OCI-LY1 (cell line): ENCODE measurements at regions not wholly inside any gene's neighbourhood (a gene's known extent, or its start where the extent isn't known, plus 50 kb on each side); places are given as distances from the start of the nearest gene placed in this dataset.

ENCODE experiments used
- CTCF ChIP-seq: fragments of 200-600 bp; sonication (generic), shearing (Covaris generic); IDR thresholded peaks from 2 replicates; pipeline ENCODE4 v1.5.1; 2017; ENCODE audit warnings: mild to moderate bottlenecking, antibody characterized with exemption, low read length, moderate library complexity, mixed read lengths
- EZH2 ChIP-seq: fragments of 200-600 bp; sonication (generic), shearing (Covaris generic); IDR thresholded peaks from 2 replicates; pipeline ENCODE4 v1.8.0; 2017; ENCODE audit warnings: borderline replicate concordance, mixed run types, mild to moderate bottlenecking, antibody characterized with exemption, low read length, moderate library complexity, mixed read lengths

DNA sequence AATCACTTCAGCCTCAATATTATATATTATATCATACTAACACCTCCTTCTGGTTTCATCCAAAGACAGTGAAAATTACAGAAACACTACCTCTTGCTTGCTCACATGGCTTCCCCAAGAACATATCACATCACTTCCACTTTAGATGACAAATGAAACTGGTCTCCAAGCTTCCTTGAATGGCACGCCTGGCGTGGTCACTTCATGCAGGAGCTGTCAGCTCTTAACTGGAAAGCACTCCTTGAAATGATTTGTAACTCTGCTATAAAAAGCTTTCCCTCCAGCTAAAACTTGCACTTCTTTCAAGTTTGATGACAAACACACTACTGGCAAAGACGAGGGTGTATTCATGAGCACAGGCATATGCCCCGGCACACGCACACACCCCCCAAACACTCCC, 84.1 kb upstream of the INHBA start:
- TF ChIP-seq CTCF (no peak), EZH2 (no peak)
